HG02981 (cell line): ENCODE measurements at regions not wholly inside any gene's neighbourhood (a gene's known extent, or its start where the extent isn't known, plus 50 kb on each side); places are given as distances from the start of the nearest gene placed in this dataset.

Experiments
- ATAC-seq: cut with Tn5 transposase; IDR thresholded peaks from one replicate; pipeline ENCODE4 v1.9.1; 2021; ENCODE audit warnings: mild to moderate bottlenecking, moderate library complexity; ENCODE audit not compliant: unreplicated experiment

DNA sequence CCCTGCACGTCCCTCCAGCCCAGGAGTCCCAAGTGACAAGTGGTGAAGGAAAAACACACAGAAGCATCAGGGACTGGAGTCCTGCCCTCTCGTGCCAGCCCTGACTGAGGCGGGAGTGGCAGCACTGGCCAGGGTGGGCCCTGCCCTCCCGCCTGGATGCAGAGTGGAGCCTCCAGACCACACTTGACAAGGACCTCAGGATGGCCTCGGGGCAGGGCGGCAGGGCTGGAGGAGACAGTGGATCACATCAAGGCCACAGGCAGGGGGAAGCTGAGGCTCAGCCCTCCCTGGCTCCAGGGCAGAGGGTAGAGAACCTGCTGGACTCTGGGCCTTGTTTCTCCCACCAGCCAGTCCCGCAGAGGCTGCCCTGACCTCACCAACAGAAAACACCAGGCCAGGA lies 128.8 kb upstream of the CDH4 start:
- ATAC-seq: no peak

DNA sequence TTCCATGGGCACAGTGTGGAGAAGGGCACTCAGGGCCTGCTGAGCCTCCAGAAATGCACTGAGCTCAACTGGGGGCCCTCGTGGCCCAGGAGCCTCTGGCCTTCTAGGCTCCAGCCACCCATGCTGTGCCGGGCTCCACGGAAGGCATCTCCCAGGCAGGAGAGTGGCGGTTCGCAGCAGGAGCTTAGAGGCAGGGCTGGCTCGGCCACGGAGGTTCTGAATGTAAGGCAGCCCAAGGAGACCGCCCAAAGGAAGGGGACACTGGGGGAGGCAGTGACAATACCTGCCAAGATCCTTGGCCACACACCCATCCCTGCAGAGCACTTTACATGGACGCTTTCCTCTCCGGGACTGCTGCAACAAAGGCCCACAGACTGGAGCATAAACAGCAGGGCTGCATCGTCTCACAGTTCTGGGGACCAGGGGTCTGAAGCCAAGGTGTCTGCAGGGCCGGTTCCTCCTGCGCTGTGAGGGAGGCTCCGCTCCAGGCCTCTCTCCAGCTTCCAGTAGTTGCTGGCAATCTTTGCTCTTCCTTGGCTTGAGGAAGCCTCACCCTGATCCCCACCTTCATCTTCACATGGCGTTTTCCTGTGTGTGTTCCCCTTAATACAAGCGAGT lies 128.2 kb upstream of the CDH4 start:
- ATAC-seq: no peak

DNA sequence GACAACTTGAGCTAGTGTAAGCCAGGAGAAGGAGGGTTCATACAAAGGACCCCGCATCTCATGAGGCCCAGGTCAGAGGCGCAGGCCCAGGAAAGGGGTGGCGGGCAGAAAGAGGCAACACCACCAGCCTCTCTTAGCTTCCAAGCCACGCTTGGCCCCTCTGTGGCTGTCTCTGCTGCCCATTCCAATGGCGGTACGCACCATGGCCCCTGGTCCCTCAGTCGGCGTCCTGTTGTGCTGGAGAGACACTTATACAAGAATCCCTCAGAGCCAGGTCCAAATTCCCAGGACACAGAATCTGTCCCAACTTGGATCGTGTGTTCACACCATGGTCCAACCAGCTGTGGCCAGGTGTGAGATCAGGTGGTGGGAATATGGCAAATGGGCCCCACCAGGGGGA lies 127.0 kb upstream of the CDH4 start:
- no peak for ATAC-seq

DNA sequence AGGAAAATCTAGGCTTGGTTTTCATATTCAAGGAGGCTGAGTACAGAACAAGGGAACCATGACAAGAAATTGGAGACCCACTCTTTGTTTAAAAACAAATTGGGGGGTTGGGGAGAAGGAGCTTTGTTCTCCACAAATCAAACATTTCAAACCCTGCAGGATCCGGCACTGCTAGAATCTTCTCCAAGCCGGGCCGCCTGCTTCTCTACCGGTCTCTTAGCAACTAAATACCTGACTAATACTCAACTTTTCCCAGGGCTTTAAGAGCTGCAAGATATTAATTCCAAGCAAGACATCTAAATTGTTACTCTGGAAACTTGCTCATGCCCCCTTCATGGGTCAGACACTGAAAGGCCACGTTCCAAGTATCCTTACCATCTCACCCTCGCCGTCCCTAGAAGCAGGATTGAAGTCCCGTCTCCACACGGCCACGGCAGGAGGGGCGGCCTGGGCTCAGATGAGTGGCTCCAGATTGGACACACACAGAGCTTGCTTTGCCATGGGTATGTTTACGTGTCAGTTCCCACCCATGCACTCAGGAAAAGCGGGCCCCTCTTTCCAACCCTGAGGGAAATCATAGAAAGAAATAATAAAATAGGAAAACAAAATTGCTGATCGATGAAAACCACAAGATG lies 126.4 kb upstream of the CDH4 start:
- no peak for ATAC-seq

DNA sequence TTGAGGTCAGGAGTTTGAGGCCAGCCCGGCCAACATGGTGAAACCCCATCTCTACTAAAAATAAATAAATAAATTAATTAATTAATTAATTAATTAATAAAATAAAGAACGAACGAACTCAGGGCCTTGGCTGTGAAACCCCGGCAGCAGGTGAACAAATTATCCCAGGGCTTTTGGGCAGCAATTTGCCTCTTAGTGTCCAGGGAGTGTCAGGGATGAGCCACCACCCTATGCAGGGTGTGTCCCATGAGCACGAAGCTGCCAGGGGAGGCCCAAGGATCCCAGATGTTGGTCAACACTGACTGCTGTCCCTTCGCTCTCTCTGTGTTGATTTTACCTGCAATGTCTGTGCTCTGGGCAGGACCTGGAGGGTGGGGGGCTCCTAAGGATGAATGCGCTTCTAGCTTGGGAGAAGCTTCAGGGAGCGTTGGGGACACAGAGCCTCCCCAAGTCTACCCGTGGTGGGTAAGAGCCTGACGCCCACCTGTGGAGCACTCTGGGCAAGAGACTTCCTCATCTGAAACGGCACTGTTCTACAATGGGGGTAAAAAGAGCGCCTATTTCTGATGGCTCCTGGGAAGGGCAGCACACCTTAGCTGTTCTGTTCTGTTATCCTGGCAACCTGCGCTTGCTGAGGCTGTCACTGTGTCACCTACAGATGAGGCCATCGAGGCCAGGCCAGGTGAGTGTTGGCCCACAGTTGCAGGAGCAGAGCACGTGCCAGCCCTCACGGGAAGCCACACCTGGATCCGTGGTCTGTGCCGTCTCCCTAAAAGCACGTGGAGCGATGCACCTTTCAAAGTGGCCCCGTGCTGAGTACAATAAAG lies 125.5 kb upstream of the CDH4 start:
- ATAC-seq: no peak

DNA sequence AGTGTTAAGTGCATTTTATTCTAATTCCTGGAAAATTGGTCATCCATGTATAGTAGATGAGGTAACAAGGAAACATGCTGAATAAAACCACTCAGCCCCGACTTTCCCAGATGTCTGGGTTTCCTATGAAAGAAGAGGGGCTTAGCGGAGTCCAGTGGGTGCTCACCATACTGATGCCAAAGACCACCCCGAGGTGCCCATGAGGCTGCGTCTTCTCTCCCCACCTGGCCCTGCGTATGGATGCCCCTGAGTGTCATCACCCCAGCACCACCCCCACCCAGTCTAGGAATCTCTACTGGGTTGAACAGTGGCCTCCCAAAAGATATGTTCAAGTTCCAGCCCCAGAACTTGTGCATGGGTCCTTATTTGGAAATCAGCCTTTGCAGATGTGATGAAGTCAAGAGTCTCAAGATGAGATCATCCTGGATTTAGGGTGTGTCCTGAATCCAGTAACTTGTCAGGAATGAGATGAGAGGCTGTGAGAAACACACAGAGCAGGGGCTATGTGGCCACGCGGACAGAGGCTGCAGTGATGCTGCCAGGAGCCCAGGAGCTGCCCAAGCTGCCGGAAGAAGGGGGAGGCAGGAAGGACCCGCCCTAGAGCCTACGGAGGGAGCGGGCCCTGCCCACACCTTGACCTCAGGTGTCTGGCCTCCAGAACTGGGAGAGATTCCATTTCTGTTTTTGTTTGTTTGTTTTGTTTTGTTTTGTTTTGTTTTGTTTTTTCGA lies 124.6 kb upstream of the CDH4 start:
- ATAC-seq: no peak

DNA sequence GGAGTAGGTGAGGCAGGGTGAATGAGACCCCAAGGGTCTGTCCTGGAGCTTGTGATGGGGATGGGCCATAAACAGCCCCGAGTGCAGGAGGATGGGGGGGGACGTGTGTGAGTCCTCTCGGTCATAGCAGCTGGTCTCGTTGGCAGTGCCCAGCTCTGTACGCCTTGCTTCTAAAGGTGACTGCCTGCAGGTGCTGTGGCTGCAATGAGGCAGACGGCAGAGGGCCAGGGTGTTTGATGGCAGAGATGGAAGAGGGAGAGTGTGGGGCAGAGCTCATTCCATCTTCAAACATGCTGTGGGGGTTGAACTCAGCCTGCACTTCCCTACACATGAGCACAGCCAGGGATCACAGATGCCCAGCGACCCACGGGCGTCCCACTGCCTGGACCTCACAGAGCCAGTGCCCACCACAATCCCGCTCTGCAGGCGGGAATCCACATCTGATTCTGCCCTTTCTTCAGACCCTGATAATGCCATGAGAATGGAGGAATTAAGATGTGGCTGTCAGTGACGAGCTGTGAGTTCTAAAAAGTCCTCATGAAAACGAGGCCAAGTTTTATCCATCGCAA lies 123.3 kb upstream of the CDH4 start:
- ATAC-seq: no peak

DNA sequence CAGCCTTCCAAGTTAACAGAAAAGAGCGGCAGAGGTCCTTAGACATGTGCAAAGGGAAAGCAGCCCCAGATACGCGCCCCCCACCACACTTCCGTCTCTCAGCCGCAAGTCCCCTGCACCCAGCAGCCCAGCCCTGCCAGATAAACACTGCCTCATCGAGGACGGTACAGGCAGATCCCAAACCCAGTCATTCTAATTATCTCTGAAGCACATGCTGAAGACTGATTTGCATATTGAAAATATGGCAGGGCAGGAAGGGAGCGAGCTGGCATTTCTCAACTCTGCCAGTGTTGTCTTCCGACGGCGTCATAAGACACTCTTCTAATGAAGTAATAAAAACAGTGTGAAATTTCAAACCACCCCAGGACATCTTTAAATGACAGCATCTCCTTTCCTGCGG lies 122.8 kb upstream of the CDH4 start:
- ATAC-seq: no peak

DNA sequence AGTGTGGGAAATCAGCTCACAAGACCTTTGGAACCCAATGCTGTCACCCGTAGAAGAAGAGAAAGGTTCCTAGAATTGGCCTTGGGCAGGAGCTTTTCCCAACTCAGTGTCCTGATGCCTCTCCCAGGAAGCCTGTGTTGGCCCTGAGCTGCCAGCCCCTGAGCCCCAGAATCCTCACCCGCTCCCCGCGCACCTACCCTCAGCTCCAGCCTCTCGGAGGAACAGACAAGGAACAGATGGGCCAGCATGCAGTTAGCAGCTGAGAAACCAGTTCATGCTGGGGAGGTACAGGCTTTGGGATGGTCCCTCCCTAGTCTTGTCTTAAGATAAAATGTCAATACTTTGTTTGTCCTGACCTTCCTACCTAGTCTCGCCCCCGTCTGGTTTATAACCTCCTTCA lies 121.9 kb upstream of the CDH4 start:
- no peak for ATAC-seq

DNA sequence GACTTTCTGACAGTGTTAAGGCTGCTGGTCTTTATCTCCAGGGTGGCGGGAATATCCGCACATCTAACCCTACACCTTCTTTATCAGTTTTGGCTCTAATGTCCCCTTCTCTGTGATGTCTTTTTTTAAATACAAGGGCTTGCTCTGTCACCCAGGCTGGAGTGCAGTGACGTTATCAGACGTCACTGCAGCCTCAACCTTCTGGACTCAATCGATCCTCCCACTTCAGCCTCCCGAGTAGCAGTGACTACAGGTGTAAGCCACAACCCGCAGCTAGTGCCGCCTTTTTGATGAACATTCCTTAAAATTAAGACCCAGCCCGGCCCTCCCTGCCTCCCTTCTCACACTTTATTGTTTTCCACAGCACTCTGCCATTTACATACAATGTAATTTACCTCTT lies 120.1 kb upstream of the CDH4 start:
- ATAC-seq: no peak

DNA sequence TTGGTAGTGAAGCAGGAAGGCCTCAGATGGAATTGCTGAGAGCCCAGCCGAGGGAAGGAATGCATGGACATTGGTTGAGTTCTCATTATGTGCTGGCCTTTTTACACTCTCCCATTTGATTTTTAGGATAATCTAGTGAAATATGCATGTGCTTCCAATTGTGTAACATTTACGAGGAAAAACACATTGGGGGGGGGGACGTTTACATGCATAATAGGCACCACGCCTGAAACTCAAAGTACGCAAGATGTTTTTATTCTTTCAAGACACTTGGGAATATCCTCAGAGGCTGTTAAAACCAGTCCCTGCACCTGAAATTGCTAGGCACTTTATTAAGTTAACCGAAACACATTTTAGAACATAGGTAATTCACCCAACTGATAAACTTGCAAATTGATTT lies 118.5 kb upstream of the CDH4 start:
- ATAC-seq: no peak

DNA sequence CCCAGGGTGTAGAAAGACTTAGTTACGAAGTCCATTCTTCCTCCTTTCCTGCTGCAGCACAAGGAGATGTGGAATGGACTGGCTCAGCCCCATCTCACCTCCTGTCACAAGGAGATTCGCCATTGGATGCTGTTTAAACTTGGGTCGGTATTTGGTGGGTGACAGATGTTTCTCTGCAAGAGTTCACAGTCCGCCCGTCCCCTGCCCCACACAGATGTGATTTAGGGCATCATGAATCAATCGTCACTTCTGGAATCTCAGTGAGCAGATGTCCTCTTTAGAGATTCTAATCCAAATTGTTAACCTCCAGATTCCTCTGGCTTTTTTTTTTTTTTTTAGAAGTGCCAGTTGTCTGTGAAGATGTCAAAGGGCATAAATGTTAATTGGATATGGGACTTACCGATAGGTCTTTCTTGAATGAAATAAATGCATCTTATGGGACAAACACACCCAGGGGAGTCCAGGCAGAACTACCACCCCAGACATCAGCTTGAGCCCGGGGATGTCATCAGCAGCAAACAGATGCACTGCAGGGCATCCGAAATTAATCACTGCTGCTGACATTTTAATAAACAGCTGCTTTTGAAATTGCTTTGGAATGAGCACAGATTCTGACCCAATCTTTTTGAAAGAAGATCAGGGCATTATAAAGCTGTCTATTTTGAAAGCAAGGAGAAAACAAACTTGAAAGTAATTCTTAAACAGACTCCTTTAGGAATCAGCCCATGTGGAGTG lies 117.6 kb upstream of the CDH4 start:
- no peak for ATAC-seq

DNA sequence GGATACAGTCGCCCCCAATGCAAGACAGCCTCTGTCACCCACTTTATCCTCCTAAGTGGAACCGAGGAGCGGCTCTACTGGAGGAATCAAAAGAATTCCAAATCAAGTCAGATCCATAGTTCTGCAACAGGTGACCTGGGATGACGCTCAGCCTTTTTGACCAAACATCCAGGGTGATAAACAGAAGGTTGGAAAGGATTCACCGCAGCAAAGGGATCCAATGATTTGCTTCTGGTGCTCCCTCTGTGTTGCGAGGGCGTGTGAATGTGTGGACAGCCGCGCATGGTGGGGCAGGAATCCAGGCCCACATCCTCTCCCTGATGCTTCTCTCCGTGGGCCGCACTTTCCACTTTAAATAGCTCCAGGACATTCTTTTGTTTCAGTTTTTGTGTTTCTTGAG lies 116.8 kb upstream of the CDH4 start:
- no peak for ATAC-seq

DNA sequence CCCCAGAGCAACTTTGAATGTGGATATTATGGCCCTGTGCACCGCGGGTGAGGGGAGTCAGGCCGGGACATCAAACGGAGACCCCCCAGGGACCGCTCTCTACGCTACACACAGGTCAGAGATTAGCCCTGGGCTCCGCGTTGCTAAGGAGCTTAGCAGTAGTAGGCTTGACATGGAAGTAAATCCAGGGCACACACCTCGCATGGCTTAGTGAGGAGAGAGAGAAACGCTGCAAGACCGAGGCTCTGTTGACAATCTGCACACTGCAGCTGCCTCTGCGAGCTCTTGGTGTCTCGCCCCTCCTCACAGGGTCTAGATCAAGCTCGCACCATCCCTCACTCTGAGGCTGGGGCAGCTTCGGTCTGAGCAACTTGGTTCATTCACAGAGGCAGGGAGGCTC lies 116.1 kb upstream of the CDH4 start:
- ATAC-seq: no peak

DNA sequence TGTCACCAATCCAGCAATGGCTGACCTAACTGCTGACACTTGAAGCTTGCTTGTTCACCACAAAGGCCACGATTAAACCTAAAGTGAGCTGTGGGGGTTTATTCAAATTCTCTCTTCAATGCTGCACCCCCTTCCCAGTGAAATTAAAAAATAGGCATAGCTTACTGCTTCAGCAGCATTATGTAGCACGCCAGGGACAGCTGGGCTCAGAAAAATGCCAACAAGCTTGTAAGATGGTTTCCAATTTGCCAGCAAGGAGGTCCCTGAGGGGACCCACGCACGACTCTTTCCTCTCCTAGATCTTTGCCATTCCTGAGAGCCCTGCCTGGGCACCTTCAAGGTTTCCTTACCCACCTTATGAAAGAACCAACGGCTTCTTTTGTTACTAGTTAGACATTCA lies 113.5 kb upstream of the CDH4 start:
- ATAC-seq: no peak

DNA sequence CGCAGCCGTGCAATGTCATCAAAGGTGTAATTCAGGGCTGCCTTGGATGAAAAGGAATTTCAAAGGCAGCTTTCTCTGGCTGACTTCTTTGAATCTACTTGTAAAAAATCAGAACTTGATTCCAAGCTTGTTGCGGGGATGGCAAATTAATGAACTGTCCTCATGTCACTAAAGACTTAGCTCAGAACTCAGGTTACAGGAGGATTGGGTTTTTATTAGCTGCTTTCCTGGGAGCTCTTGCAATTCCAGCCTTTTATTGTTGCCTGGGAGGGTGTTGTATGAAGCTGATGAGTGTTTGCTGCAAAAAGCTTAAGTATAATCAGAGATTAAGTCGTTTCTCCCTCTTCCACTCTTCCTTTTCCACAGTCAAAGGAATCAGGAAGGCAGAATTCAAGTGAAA lies 113.0 kb upstream of the CDH4 start:
- ATAC-seq: no peak

DNA sequence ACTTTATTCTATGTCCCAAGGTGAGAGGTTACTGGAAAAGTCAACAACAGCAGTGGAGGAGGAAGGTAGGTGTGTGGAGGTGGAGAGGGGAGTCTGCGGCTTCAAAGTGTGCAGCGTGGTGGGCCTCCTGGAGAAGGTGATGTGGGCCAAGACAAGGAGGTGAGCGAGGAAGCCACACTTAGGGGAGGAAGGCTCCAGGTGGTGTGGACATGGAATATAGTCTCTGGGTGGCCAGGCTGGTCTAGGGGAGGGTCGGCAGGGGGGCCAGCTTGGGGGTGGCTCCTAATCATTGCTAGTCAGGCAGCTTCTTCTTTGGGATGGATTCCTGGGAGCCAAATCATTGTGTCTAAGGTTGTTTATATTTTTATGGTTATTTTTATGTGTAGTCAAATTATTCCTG lies 111.5 kb upstream of the CDH4 start:
- no peak for ATAC-seq

DNA sequence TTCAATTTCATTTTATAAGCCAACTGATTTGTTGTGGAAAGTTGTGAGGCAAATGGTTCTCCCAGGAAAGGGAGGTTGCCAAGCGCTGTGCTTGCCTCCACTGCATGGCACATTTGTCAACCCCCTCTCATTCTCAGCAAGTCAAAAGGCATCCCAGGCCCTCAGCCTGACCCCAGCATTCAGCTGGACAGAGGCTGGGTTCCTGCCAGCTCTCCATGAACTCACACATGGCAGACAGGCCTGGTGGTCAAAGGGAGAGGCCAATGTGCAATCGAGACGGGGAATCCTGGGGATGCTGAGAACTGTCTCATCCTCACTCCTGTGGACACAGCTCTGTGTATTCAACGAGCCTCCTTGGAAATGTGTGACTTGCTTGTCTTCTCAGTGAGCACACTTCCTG lies 106.0 kb upstream of the CDH4 start:
- no peak for ATAC-seq

DNA sequence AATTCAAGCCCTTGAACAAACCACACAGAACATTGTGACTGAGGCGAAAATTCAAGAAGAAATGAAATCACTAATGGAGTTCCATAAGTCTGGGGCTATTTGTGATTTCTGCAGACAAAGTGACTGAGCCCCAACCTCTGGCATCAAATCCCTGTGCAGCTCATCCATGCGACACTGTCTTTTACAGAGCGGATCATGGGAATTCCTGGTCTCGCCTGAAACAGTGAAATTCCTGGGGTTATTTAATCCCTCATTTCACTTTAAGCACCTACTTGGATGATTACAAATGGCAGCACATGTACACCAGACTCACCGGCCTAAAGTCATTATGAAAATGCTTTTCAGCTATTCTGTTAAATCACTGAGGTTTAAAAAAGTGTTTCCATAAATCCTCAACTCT lies 102.4 kb upstream of the CDH4 start:
- no peak for ATAC-seq

DNA sequence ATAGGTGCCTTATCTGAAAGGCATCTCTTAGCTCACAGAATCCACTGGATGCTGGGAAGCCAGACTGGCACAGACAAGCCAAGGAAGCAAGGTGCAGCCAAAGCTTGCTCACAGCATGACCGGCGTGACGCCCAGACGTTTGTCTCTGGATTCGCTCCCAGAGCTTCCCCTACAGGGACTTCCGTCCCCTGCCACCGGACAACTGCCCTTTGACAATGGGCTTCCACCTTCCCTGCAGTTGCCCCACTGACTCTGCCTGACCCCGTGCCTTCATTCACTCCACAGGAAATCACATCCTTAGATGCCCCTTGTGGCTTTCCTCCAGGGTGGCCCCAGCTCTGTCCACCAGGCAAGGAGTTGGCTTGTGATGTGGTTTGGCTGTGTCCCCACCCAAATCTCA lies 94.8 kb upstream of the CDH4 start:
- no peak for ATAC-seq
